Activated CD4-positive, alpha-beta T cell treated with anti-CD3 and anti-CD28 coated beads, Interleukin-2, amount 50 U/mL, for 4 hours (primary cell): ENCODE measurements at regions not wholly inside any gene's neighbourhood (a gene's known extent, or its start where the extent isn't known, plus 50 kb on each side); places are given as distances from the start of the nearest gene placed in this dataset.

Experiments
- DNase-seq, 2 experiments: peaks; one replicate each; pipeline ENCODE4 v3.0.0-alpha.2; 2020

DNA sequence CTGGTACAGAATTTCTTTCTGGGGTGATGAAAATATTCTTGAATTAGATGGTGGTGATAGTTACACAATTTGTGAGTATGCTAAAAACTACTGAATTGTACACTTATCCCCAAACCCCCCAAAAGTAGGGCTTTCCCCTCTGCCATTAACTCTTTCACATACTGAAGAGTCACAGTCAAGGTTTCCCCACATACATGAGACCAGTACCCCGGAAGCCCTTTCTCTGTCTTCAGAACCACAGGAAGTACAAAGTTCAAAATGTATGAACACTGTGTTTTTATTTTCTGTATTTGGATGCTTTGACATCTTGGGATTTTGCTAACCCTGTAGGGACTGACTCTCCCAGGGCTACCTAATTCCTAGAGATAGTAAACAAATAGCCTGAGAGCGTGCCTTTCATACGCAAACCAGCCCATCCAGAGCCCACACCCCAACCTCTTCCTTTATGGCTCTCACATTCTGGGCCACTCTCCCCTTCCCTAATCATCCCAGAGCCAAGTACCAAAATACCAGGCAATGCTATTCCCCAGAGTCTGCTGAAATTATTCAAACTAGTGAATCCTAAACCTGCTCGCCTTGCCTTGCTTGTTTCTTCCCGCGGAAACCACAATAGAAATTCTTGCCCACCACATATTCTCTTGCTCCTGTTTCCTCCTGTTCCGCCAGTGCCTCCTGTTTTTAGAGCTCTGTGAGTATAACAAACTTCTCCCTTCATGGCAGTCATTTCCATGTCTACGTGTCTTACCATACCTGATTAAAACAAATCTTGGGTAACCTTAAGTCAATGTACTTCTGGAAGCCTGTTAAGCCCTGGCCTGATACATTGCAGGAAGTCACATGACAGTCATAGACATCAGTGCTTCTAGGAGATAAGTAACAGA is 524.8 kb downstream of the FUT8 start:
- no peak for DNase-seq

DNA sequence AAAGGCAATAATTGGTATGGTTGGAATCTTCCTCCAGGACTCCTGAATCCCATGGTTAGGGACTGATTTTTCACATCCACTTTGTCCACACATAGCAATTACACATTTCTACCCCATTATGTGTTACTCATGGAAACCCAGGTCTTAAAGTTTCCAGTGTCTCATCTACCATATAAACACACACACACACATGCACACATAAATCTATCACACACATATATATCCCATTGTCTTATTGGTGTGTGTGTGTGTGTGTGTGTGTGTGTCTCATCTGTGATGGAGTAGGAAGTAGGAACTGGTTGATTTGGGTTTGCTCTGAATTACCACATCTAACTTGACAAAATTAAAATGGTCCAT is 525.4 kb downstream of the FUT8 start:
- no peak for DNase-seq

DNA sequence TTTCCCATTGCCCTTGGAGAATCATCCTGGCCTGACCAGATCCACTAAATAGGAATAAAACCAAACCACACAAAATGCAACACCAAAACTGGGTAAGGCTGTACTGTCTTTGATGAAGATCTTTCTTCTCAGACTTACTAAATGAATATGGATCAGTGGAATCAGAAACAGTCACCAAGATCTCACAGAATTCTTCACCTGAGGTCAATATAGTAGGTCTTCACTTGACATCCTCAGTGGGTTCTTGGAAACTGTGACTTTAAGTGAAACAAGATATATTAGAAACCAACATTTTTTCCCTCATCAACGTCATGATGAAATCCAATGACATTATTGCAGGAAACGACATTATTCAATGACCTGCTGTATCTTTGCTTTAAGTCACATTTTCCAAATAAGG is 526.2 kb downstream of the FUT8 start:
- DNase-seq = no peak

DNA sequence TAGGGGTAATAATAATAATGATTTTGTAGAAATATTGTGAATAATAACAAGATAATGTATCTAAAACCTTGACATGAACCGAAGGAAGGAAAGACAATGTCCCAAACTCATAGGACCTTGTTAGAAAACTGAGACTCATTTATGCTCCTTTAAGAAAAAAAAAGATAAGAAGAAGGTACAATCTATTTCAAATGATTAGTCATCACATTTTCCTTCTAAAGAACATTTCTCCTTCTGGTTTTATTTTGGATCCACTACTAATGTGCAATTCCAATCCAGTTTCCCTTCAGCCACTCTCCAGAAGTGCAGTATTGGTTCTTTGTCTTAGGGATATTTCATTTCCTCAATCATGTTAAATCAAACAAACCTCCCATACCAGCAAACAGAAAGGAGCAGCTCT is 526.7 kb downstream of the FUT8 start:
- DNase-seq = no peak

DNA sequence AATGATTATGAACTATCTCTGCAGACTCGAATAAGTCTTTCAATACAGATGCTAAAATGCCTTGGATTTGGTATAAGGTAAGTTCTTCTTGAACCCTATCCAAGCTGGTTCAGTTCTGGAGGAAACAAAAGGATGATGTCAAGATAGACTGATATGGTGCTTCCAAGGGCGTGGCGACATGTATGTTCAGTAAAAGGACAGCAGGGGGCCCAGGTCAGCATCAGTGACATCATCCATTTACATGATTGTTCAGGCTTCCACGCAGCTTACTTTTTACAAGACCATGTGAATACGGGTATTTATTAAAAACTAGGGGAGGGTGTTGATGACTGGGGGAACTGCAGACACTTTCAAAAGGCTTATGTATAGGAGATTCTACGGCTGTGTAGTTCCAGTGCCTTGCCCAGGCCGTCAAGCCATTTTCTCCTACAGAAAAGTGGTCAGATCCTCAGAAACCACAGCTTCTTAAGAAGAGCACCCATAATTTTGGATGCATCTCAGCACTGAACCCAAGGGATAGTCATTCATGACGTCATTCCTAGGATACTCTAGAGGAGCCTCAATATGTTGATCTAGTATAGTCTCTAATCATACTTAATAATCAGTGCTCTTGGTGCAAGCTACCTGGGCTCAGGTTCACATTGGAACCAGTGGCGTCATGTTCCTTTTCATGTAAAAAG is 527.7 kb downstream of the FUT8 start:
- DNase-seq = no peak

DNA sequence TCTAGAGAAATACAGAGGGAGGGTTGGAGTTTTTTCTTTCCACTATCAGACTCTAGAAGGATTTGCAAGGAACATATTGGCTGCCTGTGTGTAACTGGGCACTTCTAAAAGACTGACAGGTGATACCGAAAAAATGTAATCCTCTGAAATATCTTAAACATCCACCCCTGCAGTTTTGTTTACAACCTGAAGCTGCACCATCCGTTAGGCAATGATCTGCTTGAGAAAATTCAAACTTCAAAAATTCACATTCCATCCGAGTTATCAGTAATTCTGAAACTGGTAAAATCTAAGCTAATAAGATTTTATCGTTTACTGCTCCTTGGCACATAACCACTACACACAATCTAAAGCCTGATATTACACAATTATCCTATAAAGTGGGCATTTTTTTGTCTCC is 528.6 kb downstream of the FUT8 start:
- DNase-seq = no peak

DNA sequence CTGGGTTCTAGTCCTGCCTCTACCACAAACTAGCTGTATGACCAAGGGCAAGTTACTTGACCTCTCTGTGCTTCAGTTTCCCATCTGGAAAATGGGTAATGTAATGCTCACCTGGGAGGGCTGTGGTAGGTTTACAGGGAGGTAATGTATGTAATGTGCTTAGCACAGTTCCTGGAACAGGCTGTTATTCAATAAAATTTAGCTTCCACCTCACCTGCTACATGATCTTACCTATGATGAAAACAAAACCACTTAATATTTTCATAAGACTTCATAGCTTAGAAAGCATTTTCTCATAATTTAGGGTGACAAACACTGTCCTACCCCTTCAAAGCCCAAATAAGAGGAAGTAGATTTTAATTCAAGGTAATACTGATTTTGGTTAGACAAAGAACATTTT is 530.6 kb downstream of the FUT8 start:
- DNase-seq = no peak

DNA sequence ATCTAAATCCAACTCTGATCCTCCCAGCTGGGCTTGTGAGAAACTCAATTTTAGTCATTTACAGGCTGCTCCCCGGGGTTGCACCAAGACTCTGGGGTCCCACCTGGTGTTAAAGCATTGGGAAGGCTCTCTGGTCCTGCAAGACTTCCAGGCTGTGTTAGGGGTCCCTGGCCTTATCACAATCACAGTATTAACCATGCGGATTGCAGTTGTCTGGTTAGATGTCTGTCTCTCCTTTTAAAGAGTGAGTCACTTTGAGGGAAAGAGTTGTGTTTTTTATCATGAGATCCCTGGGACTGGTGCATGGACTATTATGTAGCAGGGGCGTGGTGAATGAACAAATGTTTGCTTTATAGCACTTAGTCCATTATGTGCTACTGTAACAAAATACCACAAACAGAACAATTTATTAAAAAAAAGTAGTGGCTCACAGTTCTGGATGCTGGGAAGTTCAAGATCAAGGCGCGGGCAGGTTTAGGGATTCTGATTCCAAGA is 531.4 kb downstream of the FUT8 start:
- no peak for DNase-seq

DNA sequence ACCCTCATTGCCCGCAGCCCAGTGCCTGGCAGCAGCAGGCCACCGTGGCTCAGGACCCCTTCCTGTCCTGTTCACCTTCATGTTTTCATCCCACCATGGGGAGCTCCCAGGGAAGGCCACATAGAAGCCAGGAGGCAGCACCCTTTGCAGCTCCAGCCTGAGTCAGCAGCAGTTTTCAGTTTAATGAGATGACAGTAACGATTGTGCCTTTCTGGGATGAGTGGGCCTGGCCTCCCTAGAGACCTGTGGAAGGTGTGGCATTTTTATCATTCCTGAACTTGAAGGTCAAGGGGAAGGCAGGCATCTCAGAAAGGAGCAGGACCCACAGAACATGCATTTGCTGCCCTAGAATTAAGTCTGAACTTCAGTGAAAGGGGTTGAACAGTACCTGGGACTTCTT is 532.8 kb downstream of the FUT8 start:
- no peak for DNase-seq

DNA sequence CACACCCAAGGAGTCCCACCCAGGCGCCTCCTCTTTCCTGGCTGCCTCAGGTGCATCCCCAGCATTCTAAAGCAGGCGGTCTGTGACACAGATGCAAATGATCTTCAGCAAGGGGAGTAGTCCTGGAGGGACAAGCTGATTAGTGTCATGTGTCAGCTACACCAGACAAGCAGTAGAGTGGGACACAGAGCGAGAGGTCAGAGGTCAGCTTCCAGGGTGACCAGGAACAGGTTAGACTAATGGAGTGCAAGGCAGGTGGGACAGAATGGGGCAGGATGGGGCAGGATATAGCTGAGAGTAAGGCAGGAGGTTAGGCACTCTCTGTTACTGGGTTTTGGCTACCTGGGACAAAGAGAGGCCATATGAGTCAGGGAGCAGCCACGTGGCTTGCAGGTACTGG is 534.0 kb downstream of the FUT8 start:
- no peak for DNase-seq

DNA sequence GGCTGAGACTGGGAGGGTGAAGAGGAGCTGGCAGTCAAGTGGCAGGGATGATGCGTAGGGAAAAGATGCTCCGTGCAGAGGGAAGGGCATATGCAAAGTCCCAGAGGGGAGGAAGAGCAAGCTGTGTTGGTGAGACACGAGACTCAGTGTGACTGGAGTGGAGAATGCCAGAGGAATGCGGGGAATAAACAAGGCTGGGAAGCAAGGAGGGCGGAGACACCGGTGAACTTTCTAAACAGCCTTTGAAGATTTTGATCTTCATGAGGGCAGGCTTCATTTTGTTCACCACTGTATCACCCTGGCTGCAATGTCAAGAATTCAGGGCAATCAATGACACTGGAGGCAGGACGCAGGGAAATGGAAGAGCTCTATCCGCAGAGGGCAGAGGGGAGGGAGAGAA is 535.8 kb downstream of the FUT8 start:
- DNase-seq = no peak

DNA sequence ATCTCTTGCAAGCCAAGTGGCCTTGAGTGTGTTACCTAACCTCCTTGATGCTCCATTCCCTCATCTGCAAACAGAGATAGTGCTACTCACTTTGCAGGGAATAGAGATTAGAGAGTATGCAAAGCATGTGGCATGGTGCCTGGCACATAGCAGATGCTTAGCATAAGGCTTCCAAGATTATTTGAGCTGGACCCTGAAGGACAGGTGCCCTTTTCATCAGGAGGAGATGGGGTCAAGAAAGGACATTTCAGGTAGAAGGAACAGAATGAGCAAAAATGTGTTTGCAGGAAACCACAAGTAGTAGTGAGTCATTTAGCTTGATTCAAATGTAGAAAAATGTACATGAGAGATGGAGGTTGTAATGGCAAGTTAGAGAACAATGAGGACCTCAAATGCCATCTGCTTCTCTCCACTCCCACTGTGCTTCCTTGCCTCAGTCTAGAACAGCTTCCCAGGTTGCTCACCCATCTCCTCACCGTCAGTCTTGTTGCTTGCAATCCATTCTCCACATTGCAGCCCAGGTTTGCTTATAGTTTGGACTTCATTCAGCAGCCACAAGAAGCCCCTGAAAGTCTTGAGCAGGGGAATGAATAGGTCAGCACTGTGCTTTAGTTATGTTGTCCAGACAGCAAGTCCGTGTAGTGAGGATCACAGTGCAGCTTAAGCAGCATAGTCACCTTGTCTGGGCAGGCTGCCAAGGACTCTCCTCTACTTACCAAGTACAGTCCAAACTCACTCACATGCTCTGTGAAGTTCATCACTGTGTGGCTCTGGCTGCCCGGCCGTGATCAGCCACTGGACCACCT is 536.3 kb upstream of the CCDC196 start:
- DNase-seq = peak in 1 of 2 experiments; percentile 10

DNA sequence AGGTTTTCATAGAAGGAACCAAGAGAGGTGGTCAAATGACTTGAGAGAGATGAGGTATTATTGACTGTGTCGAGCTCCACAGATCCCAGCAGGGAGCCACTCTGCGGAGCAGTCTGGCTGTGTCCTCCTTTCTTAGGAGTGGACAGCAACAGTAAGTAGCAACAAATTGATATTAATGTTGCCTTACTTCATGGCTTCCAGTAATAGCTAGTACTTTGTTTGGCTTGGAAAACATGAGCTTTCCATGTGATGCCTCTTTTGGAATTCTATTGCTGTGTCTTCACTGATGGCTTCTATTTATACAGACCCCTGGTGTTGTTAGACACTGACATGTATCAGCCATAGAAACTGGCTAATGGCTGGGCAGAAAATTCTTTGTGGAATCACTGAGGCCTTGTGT is 531.2 kb upstream of the CCDC196 start:
- no peak for DNase-seq

DNA sequence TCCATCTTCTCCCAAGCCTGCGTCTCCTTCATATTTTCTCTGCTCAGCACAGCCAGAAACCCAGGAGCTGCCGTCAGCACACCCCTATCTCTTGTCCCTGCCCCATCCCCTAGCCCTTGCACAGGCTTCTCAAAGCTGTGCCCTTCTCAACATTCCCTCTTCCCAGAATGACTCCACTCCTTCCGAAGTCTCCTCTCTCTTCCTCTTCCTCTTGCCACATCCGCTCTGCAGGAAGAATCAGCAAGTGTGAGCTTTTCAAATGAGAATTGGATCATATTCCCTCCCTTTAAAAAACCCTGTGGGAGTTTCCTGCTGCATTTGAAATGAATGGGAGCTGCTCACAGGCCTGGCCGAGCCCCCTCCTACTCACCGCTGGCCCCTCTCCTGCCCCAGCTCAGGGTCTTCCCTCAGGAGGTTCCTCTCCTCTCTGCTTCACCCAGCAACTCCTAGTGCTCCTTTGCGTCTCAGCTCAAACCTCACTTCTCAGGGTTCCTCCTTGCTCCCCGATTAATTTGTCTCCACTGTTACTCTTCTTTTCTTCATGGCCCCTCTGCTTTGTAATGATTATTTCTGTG is 528.5 kb upstream of the CCDC196 start:
- no peak for DNase-seq

DNA sequence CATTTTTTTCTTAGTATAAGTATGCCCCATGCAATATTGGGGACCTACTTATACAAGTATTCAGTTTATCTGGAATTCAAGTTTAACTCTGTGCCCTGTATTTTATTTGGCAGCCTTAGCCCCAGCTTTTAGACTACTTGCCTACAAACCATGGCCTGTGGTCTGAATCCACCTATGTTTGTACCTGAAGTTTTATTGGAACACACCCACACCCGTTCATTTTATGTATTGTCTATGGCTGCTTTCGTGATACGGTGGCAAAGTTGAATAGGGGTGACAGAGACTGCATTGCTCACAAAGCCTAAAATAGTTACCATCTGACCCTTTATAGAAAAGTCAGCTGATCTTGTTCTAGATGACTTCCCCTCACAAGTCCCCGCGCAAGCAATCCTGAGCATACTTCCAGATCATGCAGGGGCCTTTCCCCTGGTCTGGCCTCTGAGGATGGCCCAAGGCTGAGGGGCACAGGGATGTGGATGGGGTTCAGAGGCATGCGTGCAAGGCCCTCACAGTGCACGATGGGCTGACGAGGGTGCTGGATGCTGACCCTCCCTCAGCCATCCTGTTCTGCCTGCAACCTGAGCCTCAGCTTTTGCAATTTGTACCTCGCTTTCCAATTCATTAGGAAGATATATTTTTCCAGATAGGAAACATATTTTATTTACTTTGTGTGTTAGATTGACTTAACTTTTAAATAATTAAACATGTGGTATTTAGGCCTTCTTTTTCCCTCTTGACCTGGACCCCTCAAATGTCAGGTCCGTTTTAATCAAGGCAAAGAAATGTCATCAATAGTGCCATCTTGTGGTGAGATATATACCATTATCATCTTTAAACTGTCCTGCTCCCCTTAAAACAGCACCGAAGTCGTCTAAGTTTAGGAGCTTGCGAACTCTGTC is 527.3 kb upstream of the CCDC196 start:
- no peak for DNase-seq

DNA sequence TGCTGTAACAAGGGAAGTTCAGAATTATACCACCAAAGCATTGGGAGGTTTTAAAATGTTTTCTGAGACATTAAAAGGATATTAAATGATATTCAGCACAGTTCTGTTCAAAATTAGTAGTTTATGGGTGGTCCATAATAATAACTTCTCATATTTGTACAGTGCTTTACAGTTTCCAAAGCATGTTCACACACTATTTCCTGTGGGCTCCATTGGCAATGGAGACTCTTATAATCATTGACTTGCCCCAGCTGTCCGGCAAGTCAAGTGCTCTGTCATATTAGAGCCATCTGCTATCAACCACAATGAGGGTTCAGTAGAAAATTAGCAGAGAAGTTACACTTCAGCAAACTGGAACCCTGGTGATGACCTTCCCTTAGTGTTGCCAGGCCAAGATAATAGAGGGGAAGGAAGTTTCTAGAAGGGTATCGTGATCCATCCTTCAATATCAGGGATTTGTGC is 526.6 kb upstream of the CCDC196 start:
- DNase-seq = no peak

DNA sequence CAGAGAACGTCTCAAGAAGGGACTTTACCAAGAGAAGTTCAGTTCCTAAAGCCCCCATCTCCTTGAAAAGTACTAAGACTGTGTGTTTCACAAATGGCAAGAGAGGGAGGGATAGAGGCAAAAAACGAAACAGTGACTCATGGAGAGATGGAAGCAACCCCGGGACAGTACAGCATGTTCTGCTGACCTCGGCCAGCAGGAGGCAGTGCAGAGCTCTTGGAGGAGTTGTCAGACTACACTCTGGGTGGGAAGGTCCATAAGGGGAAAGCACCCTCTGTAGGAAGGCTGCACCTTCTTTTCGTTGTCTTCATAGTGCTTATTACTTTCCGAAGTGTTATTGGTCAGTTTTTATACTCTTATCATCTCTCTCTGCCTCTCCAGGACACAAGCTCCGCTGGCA is 525.2 kb upstream of the CCDC196 start:
- DNase-seq = peak; percentile 62

DNA sequence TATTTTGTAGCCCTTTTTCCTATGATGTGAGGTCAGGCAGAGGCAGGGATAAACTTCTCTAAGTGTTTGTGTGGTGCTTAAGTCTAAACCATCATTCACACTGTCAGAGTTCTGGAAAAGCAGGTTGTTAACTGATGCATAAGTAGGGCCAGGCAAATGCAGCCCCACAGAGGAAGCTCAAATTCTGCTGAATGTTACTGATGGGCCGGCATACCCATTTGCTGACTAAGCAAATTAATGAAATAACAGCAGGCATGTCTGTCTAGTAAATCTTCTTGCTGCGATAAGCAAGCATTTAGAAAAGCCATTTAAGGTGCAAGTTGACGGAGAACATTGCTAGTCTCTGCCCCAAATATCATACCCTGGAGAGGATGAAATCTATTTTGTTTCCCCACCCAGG is 523.2 kb upstream of the CCDC196 start:
- no peak for DNase-seq

DNA sequence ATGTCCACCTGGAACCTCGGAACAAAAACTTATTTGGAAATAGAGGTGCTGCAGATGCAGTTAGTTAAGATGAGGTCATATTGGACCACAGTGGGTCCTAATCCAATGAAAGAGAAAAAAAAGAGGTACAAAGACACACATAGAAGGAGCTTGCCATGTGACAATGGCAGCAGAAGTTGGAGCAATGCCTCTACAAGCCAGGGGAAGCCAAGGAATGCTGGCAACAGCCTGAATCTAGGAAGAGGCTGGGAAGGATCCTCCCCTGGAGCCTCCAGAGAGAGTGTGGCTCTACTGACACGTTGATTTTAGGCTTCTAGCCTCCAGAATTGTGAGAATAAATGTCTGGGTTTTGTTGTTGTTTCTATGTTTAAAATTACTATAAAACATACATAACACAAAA is 521.8 kb upstream of the CCDC196 start:
- DNase-seq = no peak

DNA sequence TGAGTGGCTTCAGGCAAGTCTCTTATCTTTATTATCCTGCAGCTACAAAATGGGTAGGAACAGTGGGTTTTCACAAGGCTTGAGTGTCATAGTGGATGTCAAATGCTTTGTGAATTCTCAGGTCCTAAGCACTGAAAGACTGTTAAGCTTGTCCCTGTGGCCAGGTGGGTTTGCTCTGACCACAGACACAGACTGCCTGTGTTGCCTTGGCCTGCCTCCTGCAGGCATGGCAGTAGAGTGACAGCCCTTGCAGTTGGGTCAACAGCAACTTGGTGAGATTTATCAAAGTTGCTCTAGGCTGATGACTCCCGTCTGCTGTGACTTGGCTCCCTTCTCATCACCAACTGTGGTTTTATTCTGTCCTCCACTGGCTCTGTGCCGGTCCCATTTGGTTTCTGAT is 520.0 kb upstream of the CCDC196 start:
- DNase-seq = no peak

DNA sequence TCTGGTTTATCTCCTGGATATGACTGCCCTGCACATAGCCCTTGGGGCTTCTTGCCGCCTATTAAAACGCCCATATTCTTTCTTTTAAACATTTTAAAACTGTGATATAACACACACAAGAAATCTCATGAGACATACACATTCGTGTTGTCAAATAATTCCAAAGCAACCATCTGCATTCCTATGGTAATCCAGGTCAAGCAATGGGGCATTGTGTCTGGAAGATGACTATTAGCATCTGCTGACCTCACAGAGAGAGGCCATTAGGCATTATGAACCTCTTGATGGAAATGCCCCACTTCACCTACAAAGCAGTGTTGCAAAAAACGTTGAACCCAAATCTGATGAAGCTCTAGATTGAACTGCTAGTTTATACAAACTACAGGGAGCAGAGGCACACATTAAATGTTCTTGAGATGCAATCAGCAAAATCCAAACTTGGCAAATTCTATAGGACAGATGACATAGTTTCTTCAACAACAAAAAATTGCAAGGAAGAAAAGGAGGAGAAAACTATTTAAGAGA is 513.8 kb upstream of the CCDC196 start:
- DNase-seq = no peak

DNA sequence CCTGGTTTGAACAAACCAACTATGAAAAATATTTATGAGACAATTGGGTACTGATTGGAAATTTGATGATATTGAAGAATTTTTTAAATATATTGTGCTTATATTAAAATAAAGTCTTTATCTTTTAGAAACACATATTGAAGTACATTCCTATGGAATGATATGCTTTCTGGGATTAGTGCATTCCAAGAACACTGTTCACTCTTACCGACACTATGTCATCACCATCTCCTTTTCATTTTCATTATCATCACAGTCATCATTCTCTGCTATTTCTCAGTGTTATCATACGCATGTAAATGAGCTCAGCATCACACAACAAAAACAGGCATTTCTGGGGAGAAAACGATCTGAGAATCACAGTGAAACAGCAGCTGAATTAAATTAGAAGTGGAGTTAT is 513.3 kb upstream of the CCDC196 start:
- no peak for DNase-seq
